Amygdala (tissue), 56 donors: ENCODE measurements at regions not wholly inside any gene's neighbourhood (a gene's known extent, or its start where the extent isn't known, plus 50 kb on each side); places are given as distances from the start of the nearest gene placed in this dataset.

ENCODE experiments used
- DNase-seq, 56 donors: peaks; one replicate each; lab custom pipeline; 2025; lab: John Stamatoyannopoulos, UW

DNA sequence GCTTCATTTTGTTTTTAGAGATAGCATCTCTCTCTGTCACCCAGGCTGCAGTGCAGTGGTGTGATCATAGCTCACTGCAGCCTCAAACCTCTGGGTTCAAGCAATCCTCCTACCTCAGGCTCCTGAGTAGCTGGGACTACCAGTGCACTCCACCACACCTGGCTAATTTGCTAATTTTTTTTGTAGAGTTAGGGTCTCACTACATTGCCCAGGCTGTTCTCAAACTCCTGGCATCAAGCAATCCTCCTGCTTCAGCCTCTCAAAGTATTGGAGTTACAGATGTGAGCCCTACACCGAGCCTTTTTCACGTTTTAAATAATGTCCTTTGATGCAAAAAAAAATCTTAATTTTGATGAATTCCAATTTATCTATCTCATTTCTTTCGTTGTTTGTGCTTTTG lies 75.4 kb upstream of the LINC01488 start:
- no peak for DNase-seq

DNA sequence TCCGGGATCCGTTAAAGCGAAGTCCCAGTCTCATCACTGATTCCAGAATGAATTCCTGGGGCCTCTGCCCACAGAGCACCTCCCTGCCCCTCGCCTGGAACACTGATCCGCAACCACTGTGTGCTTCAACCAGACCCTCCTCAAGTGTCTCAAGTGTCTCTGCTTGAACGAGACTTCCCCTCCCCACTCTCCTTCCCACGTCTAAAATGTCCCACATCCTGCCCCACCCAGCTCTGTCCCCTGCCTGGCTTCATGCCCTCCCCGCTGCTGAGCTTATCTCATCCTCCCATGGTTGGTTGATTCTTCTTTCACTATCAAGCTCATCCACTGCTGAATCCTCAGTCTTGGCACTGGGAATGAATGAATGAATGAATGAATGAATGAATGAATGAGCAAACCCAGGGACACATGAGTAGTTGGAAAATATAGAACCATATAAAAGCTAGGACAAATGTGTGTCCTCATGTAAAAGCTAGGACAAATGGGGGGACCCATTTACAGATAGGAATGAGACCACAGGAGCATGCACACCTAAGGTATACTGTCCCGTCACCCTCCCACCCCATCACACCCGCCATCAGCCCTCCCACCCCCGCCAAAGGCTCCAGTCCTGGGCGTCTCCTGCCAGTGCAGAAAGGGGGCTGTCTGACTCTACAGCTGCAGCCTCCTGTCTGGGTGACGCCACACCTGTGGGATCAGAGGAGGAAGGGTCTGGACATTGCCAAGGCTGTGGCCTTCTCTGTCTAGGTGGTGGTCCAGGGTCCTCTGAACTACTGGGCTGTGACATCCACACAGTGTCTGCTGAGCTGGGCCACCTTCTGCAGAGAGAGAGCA lies 71.4 kb upstream of the LINC01488 start:
- DNase-seq = no peak

DNA sequence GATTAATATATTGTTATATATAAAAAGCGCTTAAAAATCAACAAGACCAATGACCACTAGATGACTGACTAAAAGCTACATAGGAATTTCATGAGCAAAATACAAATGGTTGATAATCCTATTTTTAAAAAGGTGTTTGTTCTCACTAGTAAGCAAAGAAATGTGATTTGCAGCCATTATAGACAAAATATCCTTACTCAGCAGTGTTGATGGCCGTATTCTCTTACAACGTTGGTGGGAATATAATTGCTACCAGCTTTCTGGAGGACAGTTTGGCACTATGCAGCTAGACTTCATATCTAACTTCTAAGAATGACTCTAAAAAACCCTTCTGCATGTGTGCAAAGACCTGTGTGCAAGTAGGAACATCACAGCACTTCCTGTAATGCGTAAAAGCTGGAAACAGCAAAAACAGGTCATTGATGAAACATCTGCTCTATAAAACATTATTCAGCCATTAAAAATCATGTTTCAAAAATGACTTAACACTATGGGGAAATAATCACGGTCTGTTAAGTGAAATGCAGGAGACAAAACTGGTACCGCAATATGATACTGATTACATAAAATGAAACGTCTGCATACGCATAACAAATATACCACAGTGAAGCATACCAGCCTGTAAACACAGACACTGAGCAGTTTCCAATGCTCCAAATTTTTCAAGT lies 70.1 kb upstream of the LINC01488 start:
- no peak for DNase-seq

GRCh38 chr11:69413015-69413801 lies 68.3 kb upstream of the LINC01488 start:
- DNase-seq = no peak

GRCh38 chr11:69413993-69414392 lies 67.5 kb upstream of the LINC01488 start:
- DNase-seq = no peak

GRCh38 chr11:69414773-69415187 lies 66.7 kb upstream of the LINC01488 start:
- DNase-seq = peak in 13 of 56 donors; percentile 13 to 50 (median 26)

DNA sequence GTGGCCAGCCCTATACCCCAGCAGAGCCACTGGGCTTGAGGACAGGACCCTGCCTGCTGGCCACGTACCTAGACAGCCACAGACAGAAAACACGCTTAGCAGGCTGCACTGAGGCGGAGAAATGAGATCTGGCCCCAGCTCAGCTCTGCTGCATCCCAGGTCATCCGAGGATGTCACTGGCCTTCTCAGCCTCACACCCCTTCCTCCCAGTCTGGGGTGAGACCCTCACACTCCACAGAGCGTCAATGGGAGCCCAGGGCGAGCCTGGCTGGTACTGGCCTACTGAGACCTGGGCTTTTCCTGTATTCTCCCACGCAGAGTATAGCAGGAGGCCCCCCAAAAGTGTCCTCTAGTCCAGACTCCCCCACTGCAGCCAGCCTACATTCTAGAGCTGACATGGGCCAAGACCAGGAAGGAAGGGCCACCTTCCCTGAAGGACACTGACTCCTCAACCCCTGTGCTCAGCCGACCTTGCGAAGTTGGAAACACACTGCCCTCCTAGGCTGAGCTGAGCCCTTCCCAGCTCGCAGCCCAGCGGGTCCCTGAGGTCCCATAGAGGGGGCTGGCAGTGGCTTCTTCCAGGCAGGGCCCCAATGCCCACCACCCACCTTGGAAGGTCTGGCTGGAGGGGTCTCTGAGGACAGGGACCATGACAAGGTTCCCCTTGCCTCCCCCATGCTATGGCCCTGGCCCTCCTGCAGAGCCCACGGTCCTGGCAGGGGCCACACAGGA lies 65.9 kb upstream of the LINC01488 start:
- DNase-seq = no peak

GRCh38 chr11:69416143-69416515 lies 65.3 kb upstream of the LINC01488 start:
- peak in 1 of 56 donors; percentile 7 for DNase-seq

DNA sequence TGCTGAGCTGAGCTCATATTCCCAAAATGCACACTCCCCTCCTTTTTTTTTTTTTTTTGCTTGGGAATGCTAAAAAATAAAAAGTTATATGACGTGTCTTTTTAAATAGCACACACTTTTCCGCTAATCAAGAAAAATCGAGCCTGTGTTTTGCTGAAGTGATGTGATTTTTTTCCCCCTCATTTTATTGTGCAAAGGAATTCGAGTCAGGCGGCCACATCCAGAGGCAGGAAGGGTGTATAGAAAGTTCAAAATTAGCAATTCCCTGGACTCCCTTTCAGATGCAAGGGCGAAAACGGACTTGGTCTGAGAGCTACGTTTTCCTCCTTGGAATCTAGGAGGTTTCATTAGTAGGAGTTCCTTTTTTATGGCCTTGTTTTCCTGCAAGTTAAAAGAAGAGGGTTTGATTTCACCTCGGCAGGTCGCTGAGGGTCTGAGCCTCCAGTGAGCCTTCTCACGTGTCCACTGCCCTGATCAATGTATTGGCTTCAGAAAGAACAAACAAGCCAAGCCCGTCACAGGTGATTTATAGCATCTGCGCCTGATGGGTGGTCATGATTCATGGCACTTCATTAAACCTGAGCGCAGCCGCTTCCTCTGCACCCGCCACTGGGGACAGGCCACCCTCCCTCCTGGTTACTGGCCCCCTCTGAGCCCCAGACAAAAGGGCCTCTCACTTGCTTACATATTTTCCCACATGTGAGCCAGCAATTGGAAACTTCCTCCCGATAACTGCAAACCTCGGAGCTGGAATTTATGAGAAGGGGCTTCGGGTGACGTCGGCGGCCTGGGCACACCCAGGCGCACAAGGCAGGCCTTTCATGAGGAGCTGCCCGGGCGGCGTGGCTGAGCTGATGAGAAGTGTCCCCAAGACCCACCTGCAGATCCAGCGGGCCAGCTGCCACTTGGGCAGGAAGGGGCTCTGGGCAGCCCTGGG lies 64.4 kb upstream of the LINC01488 start:
- no peak for DNase-seq

GRCh38 chr11:69417699-69418085 lies 63.8 kb upstream of the LINC01488 start:
- DNase-seq = no peak

DNA sequence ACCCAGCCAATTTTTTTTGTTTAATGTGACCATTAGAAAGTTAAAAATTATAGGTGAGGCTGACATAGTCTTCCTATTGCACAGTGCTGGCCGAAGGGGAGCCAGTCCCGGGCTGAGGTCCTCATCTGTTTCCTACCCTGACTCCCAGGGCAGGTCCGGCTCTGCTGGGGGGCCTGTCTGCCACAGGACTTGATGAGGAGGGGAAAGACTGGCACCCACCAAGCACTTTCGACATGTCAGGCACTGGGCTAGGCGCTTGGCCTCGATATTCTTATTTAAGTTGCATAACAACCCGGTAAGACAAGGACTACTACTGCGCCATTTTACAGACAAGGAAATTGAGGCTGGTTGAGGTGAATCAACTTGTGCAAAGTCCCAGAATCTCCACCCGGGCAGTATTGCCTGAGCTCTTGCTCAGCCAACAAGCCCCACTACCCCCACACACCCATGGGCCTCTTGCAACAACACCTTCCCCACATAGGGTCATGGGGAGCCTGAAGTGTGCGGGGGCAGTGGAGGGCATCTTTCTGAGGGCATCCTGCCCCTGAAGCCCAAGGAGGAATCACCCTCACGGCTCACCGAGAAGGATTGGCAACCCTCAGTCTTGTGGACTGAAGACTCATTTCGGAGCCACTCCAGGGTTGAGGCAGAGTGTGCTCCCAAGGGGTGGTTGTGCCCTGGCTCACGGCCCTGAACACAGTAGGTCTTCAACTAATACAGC lies 62.7 kb upstream of the LINC01488 start:
- DNase-seq = no peak

DNA sequence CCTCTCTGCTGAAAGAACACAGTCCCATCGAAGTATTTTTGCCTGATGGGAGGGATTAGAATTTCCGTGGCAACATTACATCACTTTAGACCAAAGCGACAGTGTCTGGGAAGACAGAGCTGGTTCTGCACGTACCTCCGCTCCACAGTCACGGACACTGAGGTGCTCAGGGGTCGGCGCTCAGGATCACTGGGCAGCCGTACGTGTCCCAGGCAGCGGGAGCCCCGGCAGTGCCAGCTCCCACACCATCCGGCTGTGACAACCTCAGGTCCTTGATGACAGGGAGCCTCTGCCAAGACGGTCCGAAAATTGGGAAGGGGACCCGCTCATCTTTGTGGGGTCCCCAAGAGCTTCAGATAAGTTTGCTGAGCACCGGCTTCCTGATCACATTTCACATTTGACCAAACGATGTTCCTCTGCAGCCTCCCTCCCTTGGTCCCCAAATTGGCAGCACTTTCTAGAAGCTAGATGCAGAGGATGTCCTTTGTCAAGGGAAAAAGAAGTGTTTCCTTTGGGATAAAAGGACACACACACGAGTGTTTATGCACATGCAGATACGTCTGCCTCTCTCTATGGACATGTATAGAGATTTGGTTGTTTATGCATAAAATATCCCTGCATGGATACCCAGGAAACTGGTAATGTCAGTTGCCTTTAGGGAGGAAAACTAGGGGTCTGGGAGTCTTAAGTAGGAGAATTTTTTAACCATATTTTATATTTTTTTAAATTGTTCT lies 61.6 kb upstream of the LINC01488 start:
- no peak for DNase-seq

DNA sequence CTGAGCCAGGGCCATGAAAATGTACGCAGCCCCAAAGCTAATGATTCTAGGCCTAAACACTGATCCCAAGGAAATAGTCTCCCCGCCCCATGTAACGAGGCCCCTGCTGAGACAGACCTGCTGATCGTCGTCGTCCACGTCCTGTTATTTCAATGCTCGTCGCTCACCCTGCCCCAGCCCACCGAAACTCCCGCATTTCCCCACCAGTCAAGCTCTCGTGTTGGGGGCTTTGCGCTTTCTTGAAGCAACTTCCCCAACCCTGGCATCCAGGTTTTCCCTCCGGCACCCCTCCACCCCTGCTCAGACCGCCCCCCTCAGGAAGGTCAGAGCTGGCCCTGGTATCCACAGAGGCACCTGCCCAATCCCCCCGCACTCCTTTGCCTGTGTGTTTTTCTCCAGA lies 58.8 kb upstream of the LINC01488 start:
- no peak for DNase-seq

GRCh38 chr11:69423181-69423580 lies 58.3 kb upstream of the LINC01488 start:
- DNase-seq = no peak

GRCh38 chr11:69423611-69424385 lies 57.7 kb upstream of the LINC01488 start:
- DNase-seq = no peak

DNA sequence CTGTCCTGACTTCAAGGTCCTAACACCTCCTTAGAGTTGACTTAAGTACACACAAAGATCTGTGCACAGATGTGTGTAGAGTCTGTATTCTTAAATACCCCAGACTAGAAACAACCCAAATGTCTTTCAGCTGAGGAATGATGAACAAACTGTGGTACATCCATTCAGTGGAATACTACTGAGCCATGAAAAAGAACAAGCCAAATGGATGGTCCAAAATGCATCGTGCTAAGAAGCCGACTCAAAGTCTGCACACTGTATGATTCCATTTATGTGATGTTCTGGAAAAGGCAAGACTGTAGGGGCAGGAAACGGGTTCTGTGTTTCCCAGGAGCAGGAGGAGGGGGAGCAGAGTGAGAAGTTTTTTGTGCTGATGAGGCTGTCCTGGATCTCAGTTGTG lies 56.7 kb upstream of the LINC01488 start:
- DNase-seq = no peak

GRCh38 chr11:69425444-69425843 lies 56.0 kb upstream of the LINC01488 start:
- DNase-seq = peak in 5 of 56 donors; percentile 1 to 36 (median 13)
